Heart right ventricle (tissue), 16 donors: ENCODE measurements at regions not wholly inside any gene's neighbourhood (a gene's known extent, or its start where the extent isn't known, plus 50 kb on each side); places are given as distances from the start of the nearest gene placed in this dataset.

Source experiments
- ATAC-seq, 8 donors: fragments of 200-7000 bp; cut with Tn5 transposase; one replicate each; pipeline ENCODE4 v1.9.1; 2020; ENCODE audit warnings: mild to moderate bottlenecking in 8 of 8, moderate library complexity in 8 of 8, moderate number of reproducible peaks in 1 of 8
- DNase-seq, 2 donors: peaks; one replicate each; pipeline ENCODE4 v3.0.0-alpha.2; 2020
- H3K27ac ChIP-seq, 10 donors: fragments of 200-600 bp; sonication (generic) in 2 of 10; one replicate each; pipeline versions ENCODE4 v1.5.0 to v1.8.0; 2020 to 2022; ENCODE audit warnings: mild to moderate bottlenecking in 3 of 10
- H3K27me3 ChIP-seq, 7 donors: fragments of 200-600 bp; one replicate each; pipeline ENCODE4 v1.8.0; 2021 to 2022; ENCODE audit warnings: mild to moderate bottlenecking in 2 of 7
- H3K36me3 ChIP-seq, 9 donors: fragments of 200-600 bp; sonication (generic) in 1 of 9; one replicate each; pipeline versions ENCODE4 v1.5.0 to v1.8.0; 2020 to 2022; ENCODE audit warnings: mild to moderate bottlenecking in 2 of 9
- H3K4me1 ChIP-seq, 9 donors: fragments of 200-600 bp; sonication (generic) in 1 of 9; one replicate each; pipeline versions ENCODE4 v1.5.0 to v1.8.0; 2020 to 2022; ENCODE audit warnings: mild to moderate bottlenecking in 4 of 9
- H3K4me3 ChIP-seq, 10 donors: fragments of 200-600 bp; sonication (generic) in 2 of 10; one replicate each; pipeline versions ENCODE4 v1.5.0 to v1.8.0; 2020 to 2022; ENCODE audit warnings: mild to moderate bottlenecking in 7 of 10, moderate library complexity in 2 of 10
- H3K9me3 ChIP-seq, 11 donors: fragments of 200-600 bp in 10 of 11; sonication (generic) in 2 of 11; one replicate each; pipeline versions ENCODE4 v1.5.0 to v1.8.0; 2013 to 2022; ENCODE audit warnings: mild to moderate bottlenecking in 2 of 11, control low read depth in 1 of 11, moderate library complexity in 1 of 11
- WGBS, 2 donors: extraction: QIAGEN DNeasy Blood & Tissue Kit; methylation state at CpG; one replicate each; pipeline ENCODE4 v1.1.7; 2013; ENCODE audit warnings: inconsistent platforms in 1 of 2; 5-methylcytosine and 5-hydroxymethylcytosine counted together
- intact Hi-C, 10 donors: fragments of 100-400 bp; cut with DNase I; formaldehyde crosslinking; loops; one replicate each; pipeline versions ENCODE4 v1.11.1 to v1.14.2; 2022
- TF ChIP-seq, protein P1 (sequence below), 9 donors: fragments of 200-600 bp; sonication (generic) in 2 of 9; IDR thresholded peaks; one replicate each; pipeline versions ENCODE4 v1.5.0 to v1.8.0; 2021 to 2022; ENCODE audit warnings: antibody characterized with exemption in 9 of 9, mild to moderate bottlenecking in 5 of 9, moderate library complexity in 1 of 9
- donor health status: Arrhythmogenic right ventricular cardiomyopathy.
- donor health status: ischemic (EF 13 %, LVEDD 7.1; RV severe dilation, severe dysfunction).
- donor health status: healthy with polysubstance abuse.
- donor health status: DM: no; HTN: yes; CAD: no.
- donor health status: DM: no; HTN: no; CAD: no.
- donor health status: ischemic (EF 25% LVEDD 6.9; RV normal size, moderate dysfunction).
- donor health status: ischemic (EF 25% LVEDD 5.7; RV mildly dilated, moderate dysfunction).
- donor health status: healthy.
- donor health status: DM: yes; HTN: yes; CAD: no.
- donor health status: Ischemic cardiomyopathy.
- donor health status: ischemic (EF 35%, LVEDD 5.7; RV mildly dilated, moderate dysfunction).
- donor health status: nonischemic (EF 11% LVEDD 7.7; RV severe dilation, severe dysfunction).
- donor health status: DM: yes; HTN: yes; CAD: no.
- donor health status: PGD.
- donor health status: ischemic (EF 29% LVEDD 5.4; RV normal size, mild dysfunction).
- donor health status: nonischemic (EF 23%, LVEDD 6.1; RV moderate dilation, normal function).

DNA sequence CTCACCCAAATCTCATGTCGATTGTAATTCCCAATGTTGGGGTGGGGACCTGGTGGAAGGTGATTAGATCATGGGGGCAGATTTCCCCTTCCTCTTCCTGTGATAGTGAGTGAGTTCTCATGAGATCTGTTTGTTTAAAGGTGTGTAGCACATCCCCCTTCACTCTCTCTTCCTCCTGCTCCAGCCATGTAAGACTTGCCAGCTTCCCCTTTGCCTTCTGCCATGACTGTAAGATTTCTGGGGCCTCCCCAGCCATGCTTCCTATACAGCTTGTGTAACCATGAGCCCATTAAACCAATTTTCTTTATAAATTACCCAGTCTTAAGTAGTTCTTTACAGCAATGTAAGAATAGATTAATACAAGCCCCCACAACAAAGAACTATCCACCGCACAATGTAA is 109.9 kb upstream of the JAZF1 start:
- WGBS, 2 donors = 74 to 81% methylated on average over 2 of the region's 2 CpGs

GRCh38 chr7:28291559-28291958 is 111.0 kb upstream of the JAZF1 start:
- Histone ChIP-seq H3K4me3 (no peak overlapping the region), H3K4me1 (no peaks in the 10 kb centered on the region), H3K9me3 (no peaks in the 10 kb centered on the region), H3K27me3 (peaks cover 0 to 8% (median 0%) of the 10 kb centered on the region in 7 donors), H3K27ac (no peak overlapping the region), H3K36me3 (no peaks in the 10 kb centered on the region)
- no peak for DNase-seq
- ATAC-seq = no peak
- TF ChIP-seq, protein P1, sequence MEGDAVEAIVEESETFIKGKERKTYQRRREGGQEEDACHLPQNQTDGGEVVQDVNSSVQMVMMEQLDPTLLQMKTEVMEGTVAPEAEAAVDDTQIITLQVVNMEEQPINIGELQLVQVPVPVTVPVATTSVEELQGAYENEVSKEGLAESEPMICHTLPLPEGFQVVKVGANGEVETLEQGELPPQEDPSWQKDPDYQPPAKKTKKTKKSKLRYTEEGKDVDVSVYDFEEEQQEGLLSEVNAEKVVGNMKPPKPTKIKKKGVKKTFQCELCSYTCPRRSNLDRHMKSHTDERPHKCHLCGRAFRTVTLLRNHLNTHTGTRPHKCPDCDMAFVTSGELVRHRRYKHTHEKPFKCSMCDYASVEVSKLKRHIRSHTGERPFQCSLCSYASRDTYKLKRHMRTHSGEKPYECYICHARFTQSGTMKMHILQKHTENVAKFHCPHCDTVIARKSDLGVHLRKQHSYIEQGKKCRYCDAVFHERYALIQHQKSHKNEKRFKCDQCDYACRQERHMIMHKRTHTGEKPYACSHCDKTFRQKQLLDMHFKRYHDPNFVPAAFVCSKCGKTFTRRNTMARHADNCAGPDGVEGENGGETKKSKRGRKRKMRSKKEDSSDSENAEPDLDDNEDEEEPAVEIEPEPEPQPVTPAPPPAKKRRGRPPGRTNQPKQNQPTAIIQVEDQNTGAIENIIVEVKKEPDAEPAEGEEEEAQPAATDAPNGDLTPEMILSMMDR (IDR thresholded peaks at IDR 0.05) = no peak
- 62 to 73% methylated on average over 4 of the region's 4 CpGs for WGBS, 2 donors
- intact Hi-C loops = loop anchor here in 3 of 10 donors (10.0 kb wide), 3 partner anchors 83 to 563 kb away; no protein-coding TSS in a partner anchor

More for the DNA sequence above, 109.9 kb upstream of the JAZF1 start:
- no peaks in the 10 kb centered on the region for H3K9me3 ChIP-seq
- intact Hi-C loops = loop anchor here in 3 of 10 donors (10.0 kb wide), 3 partner anchors 84 to 564 kb away; no protein-coding TSS in a partner anchor
- no peak overlapping the region for H3K4me3 ChIP-seq
- TF ChIP-seq, protein P1 (IDR thresholded peaks at IDR 0.05) = no peak
- no peaks in the 10 kb centered on the region for H3K4me1 ChIP-seq
- no peak for ATAC-seq
- DNase-seq = no peak
- H3K27ac ChIP-seq = no peak overlapping the region
- H3K27me3 ChIP-seq = peaks cover 0 to 8% (median 0%) of the 10 kb centered on the region in 7 donors
- no peaks in the 10 kb centered on the region for H3K36me3 ChIP-seq

GRCh38 chr7:28292834-28293526 is 112.4 kb upstream of the JAZF1 start:
- Histone ChIP-seq H3K27me3 (peaks cover 0 to 8% (median 0%) of the 10 kb centered on the region in 7 donors), H3K27ac (no peak overlapping the region), H3K4me3 (no peak overlapping the region), H3K36me3 (no peaks in the 10 kb centered on the region), H3K4me1 (no peaks in the 10 kb centered on the region), H3K9me3 (no peaks in the 10 kb centered on the region)
- no peak for ATAC-seq
- no peak for DNase-seq
- intact Hi-C loops = loop anchor here in 3 of 10 donors (10.0 kb wide), 3 partner anchors 82 to 562 kb away; no protein-coding TSS in a partner anchor
- TF ChIP-seq, protein P1 (IDR thresholded peaks at IDR 0.05) = no peak
- WGBS, 2 donors = 76 to 86% methylated on average over 5 of the region's 5 CpGs

GRCh38 chr7:28293527-28293835 is 112.9 kb upstream of the JAZF1 start:
- ATAC-seq = no peak
- H3K4me1 ChIP-seq = no peaks in the 10 kb centered on the region
- 76 to 78% methylated on average over 1 of the region's 1 CpG for WGBS, 2 donors
- peaks cover 0 to 8% (median 0%) of the 10 kb centered on the region in 7 donors for H3K27me3 ChIP-seq
- no peak overlapping the region for H3K27ac ChIP-seq
- TF ChIP-seq, protein P1 (IDR thresholded peaks at IDR 0.05) = no peak
- no peaks in the 10 kb centered on the region for H3K9me3 ChIP-seq
- intact Hi-C loops = loop anchor here in 3 of 10 donors (10.0 kb wide), 3 partner anchors 81 to 561 kb away; no protein-coding TSS in a partner anchor
- no peak for DNase-seq
- no peaks in the 10 kb centered on the region for H3K36me3 ChIP-seq
- no peak overlapping the region for H3K4me3 ChIP-seq
